ENCODE measurements at regions not wholly inside any gene's neighbourhood (a gene's known extent, or its start where the extent isn't known, plus 50 kb on each side); places are given as distances from the start of the nearest gene placed in this dataset.
"Not testable (repeated sequence)": the region's sequence is repeated elsewhere in the genome, so short reads cannot be mapped to it uniquely, and the experiment has no call there.

GRCh38 chr12:34142430-34142829, 120.1 kb downstream of the ALG10 start:
- DNase-seq, result no peak
- Histone ChIP-seq H3K27ac (no peak overlapping the region), H3K36me3 (ENCODE audit: insufficient read depth in 1 of 2, low read depth in 1 of 2) (no peaks in the 10 kb centered on the region), H3K27me3 (ENCODE audit: insufficient read depth in 3 of 3, low read length in 2 of 3) (no peaks in the 10 kb centered on the region), H3K4me3 (no peak overlapping the region), H3K9me3 (peaks cover 4% of the 10 kb centered on the region), H3K4me1 (no peaks in the 10 kb centered on the region)
- intact Hi-C loops (cut with DNase I), result no loop called here
- ATAC-seq, result no peak
- TF ChIP-seq CTCF (IDR thresholded peaks at IDR 0.05), result no peak
- 79 to 88% (median 80%) methylated on average over 11 of the region's 11 CpGs for WGBS, 3 donors

GRCh38 chr12:34151019-34151418, 128.7 kb downstream of the ALG10 start:
- ATAC-seq, result no peak
- TF ChIP-seq CTCF (IDR thresholded peaks at IDR 0.05), result no peak
- Histone ChIP-seq H3K36me3 (ENCODE audit: insufficient read depth in 1 of 2, low read depth in 1 of 2) (no peaks in the 10 kb centered on the region), H3K9me3 (no peaks in the 10 kb centered on the region), H3K4me1 (no peaks in the 10 kb centered on the region), H3K27ac (no peak overlapping the region), H3K27me3 (ENCODE audit: insufficient read depth in 3 of 3, low read length in 2 of 3) (no peaks in the 10 kb centered on the region), H3K4me3 (no peak overlapping the region)
- intact Hi-C loops (cut with DNase I), result no loop called here
- no peak for DNase-seq

- ATAC-seq (no peak), DNase-seq (no peak)
- no peaks in the 10 kb centered on the region for H3K36me3 ChIP-seq (ENCODE audit: insufficient read depth in 1 of 2, low read depth in 1 of 2)
- no peaks in the 10 kb centered on the region for H3K4me1 ChIP-seq
- H3K27me3 ChIP-seq (ENCODE audit: insufficient read depth in 3 of 3, low read length in 2 of 3), result no peaks in the 10 kb centered on the region
- TF ChIP-seq CTCF (IDR thresholded peaks at IDR 0.05), result no peak
- intact Hi-C loops (cut with DNase I), result no loop called here
- no peak overlapping the region for H3K27ac ChIP-seq
- WGBS, 3 donors, result 31 to 62% (median 55%) methylated on average over 1 of the region's 1 CpG
- H3K9me3 ChIP-seq, result no peaks in the 10 kb centered on the region
- H3K4me3 ChIP-seq, result no peak overlapping the region
Observed at GRCh38 chr12:34163443-34163842, 141.1 kb downstream of the ALG10 start.

GRCh38 chr12:34166427-34167060, 144.2 kb downstream of the ALG10 start:
- Histone ChIP-seq H3K9me3 (no peaks in the 10 kb centered on the region), H3K36me3 (ENCODE audit: insufficient read depth in 1 of 2, low read depth in 1 of 2) (no peaks in the 10 kb centered on the region), H3K4me3 (no peak overlapping the region), H3K27me3 (ENCODE audit: insufficient read depth in 3 of 3, low read length in 2 of 3) (no peaks in the 10 kb centered on the region), H3K27ac (no peak overlapping the region), H3K4me1 (no peaks in the 10 kb centered on the region)
- no peak for TF ChIP-seq CTCF (IDR thresholded peaks at IDR 0.05)
- no peak for DNase-seq
- ATAC-seq, result no peak
- 89 to 93% (median 91%) methylated on average over 40 to 41 of the region's 41 CpGs for WGBS, 3 donors
- intact Hi-C loops (cut with DNase I), result no loop called here

GRCh38 chr12:34168507-34168906, 146.2 kb downstream of the ALG10 start:
- H3K36me3 ChIP-seq (ENCODE audit: insufficient read depth in 1 of 2, low read depth in 1 of 2); H3K4me3 ChIP-seq; ATAC-seq; H3K27me3 ChIP-seq (ENCODE audit: insufficient read depth in 3 of 3, low read length in 2 of 3); H3K9me3 ChIP-seq; DNase-seq; H3K4me1 ChIP-seq; intact Hi-C loops (cut with DNase I); H3K27ac ChIP-seq: not testable (repeated sequence)
- WGBS, 3 donors, result 70 to 89% (median 79%) methylated on average over 1 of the region's 1 CpG

Data from psoas muscle (tissue), 7 donors.